AG20443 (cell line): ENCODE measurements at regions not wholly inside any gene's neighbourhood (a gene's known extent, or its start where the extent isn't known, plus 50 kb on each side); places are given as distances from the start of the nearest gene placed in this dataset.
A peak's percentile ranks its signal among the peaks of the same experiment; 100 is the strongest.
"Not testable (repeated sequence)": the region's sequence is repeated elsewhere in the genome, so short reads cannot be mapped to it uniquely, and the experiment has no call there.

Experiments
- DNase-seq: peaks from one replicate; pipeline ENCODE4 v3.0.0; 2012; ENCODE audit warnings: low spot score, mixed read lengths

- no peak for DNase-seq
Observed at GRCh38 chr14:84442521-84442920, 1087.4 kb upstream of the FLRT2 start.

GRCh38 chr14:84445486-84445885 lies 1084.5 kb upstream of the FLRT2 start:
- DNase-seq = no peak

DNA sequence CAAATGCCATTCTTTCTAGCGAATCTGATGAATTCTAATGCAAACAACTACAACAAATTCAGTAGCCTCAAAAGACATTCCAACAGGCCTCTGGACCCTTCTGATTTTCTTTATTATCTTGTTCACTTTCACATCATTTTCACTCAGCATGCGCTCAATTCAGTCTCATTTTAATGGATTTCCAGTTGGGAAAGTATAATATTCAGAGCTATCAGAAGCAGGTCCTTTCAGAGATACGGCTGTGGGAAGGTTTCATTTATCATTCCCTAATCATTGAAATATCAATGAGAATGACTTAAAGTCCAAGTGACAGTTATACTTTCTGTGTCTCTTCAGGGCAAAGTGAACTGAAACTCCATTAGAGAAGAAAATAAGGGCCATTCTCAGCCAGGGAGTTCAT lies 1083.7 kb upstream of the FLRT2 start:
- no peak for DNase-seq

- DNase-seq = peak; percentile 13
Observed at GRCh38 chr14:84453307-84453950, 1076.5 kb upstream of the FLRT2 start.

DNA sequence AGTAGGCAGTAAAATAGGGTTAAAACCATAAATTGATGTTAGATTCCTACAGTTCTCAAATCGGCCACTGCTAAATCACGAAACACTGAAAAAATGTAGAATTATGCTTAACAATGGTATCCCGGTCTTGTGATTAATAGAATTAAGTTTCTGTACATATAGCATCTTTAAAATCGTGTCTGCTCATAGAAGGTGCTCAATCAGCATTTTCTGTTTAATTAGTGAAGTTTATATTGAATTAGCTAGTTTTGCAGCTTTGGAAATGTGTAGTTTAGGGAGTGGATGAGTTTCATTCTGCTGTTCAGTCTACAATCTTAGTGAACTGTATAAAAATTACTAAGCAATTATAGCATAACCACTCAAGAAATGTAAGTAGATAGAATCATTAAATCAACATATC lies 1075.8 kb upstream of the FLRT2 start:
- no peak for DNase-seq

GRCh38 chr14:84456946-84457345 lies 1073.0 kb upstream of the FLRT2 start:
- DNase-seq = no peak

DNA sequence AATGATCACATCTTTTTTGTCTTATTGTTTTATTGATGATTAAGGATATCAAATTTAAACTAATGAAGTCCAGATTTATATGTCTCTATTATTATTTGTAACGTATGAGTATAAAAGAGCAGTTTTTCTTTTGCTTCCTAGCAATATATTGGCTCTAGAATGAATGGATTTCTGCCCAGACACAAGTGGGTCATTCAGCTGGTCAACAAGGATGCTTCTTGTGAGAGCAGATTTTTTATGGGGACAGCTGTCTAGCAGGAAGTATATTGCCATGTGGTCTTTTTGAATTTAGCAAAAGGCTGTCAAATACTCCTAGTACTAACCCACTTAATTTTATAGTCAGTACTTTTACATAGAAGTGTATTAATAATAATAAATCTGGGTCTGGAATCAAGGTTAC lies 1071.1 kb upstream of the FLRT2 start:
- DNase-seq = no peak

DNA sequence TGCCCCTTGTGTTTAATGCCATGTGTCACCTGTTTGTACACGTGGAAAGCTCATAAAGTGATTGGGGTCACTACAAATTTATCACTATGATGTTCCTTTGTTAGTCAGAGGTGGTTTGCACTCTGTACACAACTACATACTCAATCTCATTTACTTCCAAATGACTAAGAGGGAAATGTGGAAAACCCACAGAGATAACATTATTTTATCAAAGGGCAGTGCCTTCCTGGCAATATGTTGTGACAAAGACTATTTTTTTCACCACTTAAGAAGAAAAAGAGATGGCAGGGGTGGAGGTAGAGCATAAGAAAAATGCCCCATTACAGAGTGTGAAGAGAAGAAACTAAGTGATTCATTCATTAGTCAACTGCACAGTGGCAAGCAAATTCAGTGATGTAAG lies 1064.1 kb upstream of the FLRT2 start:
- DNase-seq = no peak

DNA sequence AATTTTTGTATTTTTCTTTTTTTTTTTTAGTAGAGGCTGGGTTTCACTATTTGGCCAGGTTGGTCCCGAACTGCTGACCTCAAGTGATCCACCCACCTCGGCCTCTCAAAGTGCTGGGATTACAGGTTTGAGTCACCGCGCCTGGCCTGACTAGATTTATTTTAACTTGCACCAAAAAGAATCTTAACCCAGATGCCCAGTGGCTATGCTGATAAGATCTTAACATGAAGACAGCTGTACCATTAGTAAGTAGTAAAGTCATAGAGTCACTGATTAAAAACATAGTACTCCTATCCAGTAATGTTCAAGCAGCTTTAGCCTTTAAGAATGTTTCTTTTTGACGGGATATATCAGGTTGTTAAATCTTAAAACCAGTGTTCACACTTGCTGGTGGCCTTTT lies 1061.8 kb upstream of the FLRT2 start:
- DNase-seq = no peak

DNA sequence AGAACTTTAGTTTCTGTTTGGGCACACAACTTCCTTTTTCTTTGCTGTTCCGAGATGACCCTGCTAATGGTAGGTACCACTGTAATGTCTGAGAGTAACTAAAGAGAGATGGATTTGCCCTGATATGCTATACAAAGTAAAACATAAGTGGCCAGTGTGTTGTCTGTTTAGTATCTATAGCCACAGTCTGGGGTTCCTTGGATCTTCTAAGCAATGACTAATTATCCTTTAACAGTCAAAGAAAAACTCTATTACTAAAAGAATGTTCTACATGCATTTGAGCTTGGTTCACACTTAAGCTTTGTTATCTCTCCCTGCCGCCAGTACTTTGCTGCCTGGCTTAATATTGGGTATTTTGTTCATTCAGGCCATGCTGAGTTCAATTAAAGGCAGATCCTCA lies 1051.9 kb upstream of the FLRT2 start:
- no peak for DNase-seq

DNA sequence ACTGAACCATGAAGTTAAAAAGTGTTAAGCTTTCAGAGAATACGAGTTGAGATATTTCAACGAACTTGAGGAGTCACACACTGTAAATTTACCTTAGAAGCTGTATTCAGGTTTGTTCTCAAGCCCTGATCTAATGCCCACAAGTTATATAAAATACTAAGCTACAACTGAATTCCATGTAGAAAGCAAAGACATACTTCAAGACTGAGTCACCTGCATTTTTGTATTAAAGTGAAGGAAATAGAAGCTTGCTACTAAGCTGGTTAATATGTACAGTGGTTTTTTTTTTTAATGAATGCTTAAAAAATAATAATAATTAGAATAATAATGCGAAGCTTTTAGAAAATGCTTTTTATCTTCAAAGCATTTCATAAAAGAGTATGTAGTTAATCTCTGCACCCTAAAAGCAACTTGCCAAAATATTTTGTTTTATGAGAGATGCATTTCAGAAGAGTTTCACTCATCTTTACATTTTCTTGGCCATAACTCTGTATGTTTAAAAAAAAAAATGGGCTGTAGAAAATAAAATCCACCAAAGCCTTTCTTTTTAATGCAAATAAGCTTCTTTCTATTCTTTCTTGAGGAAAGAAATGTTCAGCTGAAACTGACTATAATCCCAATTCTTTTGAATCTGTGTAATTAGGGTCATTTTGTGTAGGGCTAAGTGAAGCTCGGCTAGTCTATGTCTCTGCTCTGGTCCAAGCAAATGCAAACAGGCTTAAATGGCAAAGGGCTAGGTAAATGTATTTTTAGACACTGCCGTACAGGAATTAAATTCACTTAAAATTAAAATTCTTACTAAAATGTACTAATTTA lies 1047.5 kb upstream of the FLRT2 start:
- peak; percentile 20 for DNase-seq

GRCh38 chr14:84483072-84483420 lies 1046.9 kb upstream of the FLRT2 start:
- no peak for DNase-seq

DNA sequence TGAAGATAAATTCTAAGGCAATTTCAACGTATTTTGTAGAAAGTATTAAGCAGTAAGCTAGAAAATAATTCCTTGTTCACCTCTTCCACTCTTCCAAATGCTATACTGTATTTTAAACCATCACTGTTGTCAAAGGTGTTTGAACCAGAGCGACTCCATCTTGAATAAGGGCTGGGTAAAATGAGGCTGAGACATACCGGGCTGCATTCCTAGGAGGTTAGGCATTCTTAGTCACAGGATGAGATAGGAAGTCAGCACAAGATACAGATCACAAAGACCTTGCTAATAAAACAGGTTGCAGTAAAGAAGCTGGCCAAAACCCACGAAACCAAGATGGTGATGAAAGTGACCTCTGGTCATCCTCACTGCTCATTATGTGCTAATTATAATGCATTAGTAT lies 1045.7 kb upstream of the FLRT2 start:
- DNase-seq = not testable (repeated sequence)

GRCh38 chr14:84485036-84485435 lies 1044.9 kb upstream of the FLRT2 start:
- DNase-seq = no peak

- DNase-seq = no peak
Observed at GRCh38 chr14:84490081-84490480, 1039.9 kb upstream of the FLRT2 start.

DNA sequence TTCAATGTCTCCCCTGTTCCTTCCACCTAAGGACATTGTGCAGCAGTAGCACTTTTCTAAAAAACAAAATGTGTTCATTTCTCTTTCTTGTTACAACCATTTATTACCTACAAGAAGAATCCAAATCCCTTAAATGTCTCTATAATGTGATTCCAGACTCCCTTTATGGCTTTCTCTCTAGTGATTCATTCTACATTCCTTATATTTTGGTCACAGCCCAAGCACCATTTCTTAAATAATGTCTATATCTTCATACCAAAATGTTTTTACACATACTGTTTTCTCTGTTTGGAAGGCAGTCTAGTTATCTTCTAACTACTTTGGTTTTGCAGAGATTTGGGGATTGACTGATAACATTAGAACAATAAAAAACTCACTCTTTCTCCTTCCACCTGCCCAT lies 1037.3 kb upstream of the FLRT2 start:
- DNase-seq = no peak

GRCh38 chr14:84493779-84494178 lies 1036.2 kb upstream of the FLRT2 start:
- no peak for DNase-seq

DNA sequence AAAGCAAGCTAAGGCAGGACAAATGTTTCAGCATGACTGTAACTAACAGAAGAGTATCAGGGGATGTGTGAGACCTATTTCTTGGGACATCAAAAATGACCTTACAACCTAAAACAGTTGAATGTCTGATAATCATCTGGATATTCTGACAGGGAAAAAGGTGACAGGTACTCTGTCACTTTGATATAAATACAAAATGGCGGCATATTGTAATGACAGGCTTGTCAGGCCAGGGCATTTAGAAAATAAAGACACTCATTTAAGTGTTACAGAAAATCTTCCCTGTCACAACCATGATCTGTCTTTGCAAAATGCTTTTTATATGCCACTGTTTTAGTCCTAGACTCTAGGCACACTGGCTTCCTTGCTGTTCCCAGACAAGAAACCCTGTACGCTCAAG lies 1033.3 kb upstream of the FLRT2 start:
- DNase-seq = no peak

DNA sequence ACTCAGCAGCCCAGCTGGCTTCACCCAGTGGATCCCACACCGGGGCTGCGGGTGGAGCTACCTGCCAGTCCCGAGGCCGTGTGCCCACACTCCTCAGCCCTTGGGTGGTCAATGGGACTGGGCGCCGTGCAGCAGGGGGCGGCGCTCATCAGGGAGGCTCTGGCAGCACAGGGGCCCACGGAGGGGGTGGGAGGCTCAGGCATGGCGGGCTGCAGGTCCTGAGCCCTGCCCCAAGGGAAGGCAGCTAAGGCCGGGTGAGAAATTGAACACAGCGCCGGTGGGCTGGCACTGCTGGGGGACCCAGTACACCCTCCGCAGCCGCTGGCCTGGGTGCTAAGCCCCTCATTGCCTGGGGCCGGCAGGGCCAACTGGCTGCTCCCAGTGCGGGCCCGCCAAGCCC lies 1017.1 kb upstream of the FLRT2 start:
- not testable (repeated sequence) for DNase-seq

GRCh38 chr14:84519836-84520235 lies 1010.1 kb upstream of the FLRT2 start:
- DNase-seq = no peak

- DNase-seq = no peak
Observed at GRCh38 chr14:84520711-84521338, 1009.1 kb upstream of the FLRT2 start.

GRCh38 chr14:84523746-84524145 lies 1006.2 kb upstream of the FLRT2 start:
- no peak for DNase-seq

GRCh38 chr14:84527706-84528105 lies 1002.2 kb upstream of the FLRT2 start:
- no peak for DNase-seq
